GM21723 (cell line): ENCODE measurements at regions not wholly inside any gene's neighbourhood (a gene's known extent, or its start where the extent isn't known, plus 50 kb on each side); places are given as distances from the start of the nearest gene placed in this dataset.

Experiments used
- ATAC-seq: cut with Tn5 transposase; IDR thresholded peaks from one replicate; pipeline ENCODE4 v1.9.1; 2021; ENCODE audit warnings: mild to moderate bottlenecking, moderate library complexity; ENCODE audit not compliant: unreplicated experiment

DNA sequence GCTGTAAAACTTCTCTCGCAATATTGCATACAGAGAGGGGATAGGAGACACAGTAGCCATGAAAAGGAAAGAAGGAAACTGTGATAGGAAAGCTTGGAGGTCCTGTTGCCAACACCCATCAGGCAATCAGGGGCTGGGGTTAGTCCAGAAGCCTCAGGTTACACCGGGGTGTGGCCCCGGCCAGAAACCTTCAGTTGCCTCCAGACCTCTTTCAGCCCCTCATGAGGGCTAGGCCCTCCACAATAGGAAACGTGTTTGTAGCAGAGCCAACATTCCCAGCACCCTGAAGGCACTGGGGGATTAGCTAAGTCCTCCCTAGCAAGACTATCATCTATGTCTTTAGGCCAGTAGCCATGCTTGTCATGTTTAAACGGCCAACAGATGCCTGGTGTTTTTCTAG lies 1048.0 kb upstream of the CNTN5 start:
- ATAC-seq, result no peak

DNA sequence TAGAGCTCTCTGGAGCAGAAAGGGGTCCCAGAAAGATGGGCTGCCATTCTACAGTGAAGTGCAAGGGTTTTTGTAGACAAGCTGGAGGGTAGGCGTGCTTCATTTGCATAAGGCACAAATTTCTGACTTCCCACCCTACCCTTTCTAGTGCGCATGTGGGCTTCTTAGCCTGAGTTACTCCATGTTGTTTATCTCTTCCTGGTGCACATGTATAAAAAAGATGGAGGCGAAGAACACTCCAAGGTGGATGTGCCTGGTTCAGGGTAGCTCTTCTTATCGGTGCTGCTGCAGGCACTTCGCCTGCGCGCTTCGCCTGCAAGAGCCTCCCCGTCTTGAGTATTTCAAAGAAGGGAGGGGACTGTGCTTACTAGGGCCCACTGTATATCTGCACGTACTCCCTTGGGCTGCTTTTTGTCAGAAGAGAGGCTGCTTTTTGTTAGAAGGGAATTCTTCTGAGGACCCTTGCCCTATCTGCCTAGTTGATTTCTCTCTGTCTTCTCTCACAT lies 1047.3 kb upstream of the CNTN5 start:
- no peak for ATAC-seq

DNA sequence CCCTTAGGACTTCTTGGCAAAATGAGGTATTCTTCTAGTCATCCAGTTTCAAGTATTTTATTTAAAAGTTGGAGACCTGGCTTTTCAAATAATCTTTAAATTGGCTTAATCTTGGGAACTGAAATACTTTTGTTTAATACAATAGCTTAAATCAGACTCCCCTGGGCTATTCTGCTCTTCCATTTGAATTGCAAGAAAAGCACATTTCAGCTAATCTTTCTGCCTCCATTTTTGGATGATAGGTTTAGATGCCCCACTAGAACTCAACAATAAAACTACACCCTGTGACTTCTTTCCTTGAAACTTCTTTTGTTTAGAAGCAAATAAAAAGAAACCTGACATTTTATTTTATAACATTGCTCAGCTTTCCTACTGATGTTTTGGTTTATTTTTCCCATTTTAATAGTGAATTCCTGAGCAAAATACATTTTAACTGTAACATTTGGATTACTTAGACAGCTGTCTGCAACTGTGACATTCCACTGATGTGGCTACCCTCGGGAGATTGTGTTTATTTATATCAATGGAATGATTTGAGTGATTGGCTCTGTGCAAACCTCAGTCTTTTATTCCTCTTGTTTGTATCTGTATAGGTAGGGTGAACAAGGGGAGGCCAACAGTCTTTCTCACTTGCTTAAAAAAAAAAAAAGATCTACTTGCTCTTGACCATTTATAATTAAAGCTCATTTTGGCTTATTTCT lies 1045.8 kb upstream of the CNTN5 start:
- ATAC-seq, result no peak

DNA sequence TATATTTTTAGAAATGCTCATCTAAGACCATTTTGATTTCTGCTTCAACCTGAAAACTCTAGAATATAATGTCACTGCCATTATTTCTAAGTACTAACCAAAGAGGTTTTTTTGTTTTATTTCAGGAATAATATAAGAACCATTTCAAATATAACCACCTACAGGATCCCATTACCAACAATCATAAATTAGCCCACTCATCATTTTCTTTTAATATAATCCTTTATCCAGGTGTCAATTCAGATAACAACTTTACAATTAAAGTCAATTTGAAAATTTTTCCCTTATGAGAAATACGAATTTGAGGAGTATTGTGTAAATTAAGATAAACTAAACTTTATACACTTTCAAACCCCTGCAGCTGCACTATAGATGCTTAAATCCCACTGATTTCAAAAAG lies 1043.0 kb upstream of the CNTN5 start:
- ATAC-seq, result no peak

GRCh38 chr11:97979741-97980140 lies 1041.0 kb upstream of the CNTN5 start:
- no peak for ATAC-seq

GRCh38 chr11:97982512-97982911 lies 1038.2 kb upstream of the CNTN5 start:
- no peak for ATAC-seq

DNA sequence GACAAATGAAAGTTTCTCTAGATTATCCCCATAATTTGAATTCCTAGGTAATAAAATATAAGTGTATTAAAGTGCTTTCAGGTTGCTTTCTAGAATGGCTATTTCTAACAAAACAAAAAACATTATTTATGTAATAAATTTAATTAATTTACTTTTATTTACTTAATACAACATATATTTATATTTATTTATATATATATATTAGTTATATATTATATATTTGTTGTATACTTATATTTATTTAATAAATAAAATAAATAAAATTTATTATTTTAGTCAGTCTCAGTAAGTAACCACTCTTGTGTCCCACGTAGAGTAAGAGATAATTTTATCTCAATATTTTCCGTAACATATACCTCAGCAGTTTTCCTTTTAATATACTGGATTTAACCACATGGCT lies 1031.6 kb upstream of the CNTN5 start:
- ATAC-seq, result no peak

DNA sequence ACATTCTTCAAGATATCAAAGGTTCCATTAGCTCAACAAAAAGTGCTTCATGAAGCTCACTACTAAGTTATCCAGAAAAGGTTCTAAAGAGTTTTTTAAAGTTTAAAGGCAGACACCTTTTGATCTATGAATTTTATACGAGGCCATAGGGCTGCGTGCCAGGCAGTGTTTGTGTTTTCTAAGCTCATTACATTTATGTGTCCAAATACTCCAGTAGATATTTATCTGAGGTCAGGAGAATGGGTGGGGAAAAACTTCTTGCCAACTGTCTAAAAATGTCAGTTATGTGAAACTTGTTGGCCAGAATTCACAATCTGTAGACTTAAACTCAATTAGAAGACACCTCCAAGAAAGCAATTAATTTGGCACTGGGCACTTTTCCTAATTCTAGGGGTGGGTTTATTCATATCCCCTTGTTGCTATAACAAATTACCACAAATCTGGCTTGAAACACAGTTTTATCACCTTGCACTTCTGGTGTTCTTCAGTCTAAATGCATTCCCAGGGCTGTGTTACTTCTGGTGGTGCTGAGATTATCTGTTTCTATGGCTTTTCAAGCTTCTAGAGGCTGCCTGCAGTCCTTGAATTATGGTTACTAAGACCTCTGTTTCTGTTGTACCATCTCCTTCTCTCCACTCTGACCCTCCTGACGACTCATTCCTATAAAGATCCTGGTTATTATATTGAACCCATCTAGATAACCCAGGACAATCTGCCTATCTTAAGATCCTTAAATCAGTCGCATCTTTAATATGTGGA lies 1030.4 kb upstream of the CNTN5 start:
- ATAC-seq, result no peak

DNA sequence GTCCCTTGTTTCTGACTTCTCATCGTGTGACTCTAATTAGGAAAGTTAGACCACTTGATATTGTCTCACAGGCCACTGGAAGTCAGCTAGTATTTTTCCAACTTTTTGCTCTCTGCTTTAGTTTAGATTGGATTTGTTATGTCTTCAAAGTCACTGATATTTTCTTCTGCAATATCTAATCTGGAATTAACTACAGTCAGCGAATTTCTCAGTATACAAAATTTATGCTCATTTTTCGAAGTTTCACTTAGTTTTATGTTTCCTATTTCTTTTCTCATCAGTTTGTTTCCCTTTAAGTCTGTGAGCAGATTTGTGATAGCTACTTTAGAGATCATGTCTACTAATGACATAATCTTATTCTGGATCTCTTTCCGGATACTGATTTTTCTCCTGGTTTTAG lies 1027.2 kb upstream of the CNTN5 start:
- no peak for ATAC-seq

DNA sequence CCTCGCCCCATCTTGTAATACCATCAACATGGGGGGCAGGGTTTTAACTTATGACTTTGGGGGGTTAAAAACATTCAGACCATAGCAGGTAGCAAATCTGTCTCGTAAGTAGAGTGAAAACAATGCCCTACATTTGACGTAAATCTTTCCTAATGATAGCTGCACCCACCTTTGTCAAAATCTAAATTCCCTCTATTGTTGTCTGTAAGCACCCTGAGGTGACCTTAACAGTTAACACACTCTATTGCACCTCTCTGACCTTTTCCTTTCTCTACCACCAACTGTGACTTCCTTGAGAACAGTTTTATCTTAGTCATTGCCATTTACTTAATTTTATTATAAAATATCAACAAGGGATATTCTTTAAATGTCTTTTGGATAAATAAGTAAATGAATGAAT lies 1024.9 kb upstream of the CNTN5 start:
- ATAC-seq, result no peak

DNA sequence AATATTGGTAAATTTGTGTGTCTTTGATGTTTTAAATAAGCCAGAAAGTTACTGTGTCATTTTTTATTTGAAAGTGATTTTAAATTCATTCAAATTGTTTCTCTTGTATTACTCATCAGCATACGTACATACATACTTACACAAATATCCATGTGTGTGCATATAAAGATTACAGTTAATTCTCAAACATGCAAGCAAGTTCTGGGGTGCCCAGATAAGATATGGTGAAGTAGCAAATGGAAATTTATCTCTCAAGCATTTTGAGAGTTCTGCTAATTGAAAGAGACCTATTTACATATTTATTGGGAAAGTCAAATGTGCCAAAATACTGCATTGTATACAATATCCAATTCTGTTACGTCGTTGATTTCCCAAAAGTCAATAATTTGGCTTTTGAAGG lies 1024.0 kb upstream of the CNTN5 start:
- no peak for ATAC-seq

DNA sequence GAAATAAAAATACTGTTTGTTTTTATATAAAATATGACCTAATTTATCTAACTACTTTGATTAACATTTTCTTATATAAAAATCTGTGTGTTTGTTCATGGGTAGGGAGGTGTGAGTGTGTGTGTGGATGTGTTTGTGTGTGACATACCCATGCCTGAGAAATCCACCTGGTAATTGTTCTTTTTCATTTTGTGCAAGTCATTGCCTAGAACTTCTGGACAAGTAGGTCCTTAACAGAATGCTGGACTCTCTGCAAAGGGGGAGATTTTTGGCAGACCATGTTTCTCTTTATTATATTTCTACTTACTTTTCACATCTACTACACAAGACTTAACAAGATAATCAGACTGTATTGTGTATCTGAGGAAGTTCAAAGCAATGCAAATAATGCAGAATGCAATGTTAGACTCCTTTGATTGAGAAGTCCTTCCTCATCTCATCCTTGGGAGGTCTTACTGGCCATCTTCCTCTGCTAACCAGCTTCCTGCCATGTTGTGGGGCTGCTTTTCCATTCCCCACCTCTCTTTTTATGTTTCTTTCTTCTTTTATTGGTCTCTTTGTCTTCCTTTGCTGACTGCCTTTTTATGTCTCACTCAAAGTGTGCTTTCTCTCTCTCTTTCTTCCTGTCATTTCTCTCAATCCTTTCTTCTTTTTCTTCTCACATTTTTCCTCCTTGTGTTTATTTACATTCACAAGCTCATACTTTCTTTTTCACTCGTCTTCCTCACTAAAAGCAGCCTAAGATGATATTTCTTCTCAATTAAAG lies 1017.0 kb upstream of the CNTN5 start:
- ATAC-seq, result no peak

DNA sequence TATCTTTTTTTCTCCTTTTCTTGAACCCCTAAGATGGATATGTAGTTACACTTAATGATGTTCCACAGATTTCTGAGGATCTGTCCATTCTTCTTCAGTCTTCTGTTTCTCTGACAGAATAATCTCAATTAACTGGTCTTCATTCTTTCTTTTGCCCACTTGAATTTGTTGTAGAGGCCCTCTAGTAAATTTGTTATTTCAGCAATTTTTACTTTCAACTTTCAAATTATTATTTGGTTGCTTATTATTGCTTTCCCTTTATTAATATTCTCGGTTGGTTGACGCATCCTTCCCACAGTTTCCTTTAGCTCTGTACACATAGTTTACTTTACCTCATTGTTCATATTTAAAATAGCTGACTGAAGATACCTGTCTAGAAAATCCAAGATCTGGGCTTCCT lies 1013.7 kb upstream of the CNTN5 start:
- no peak for ATAC-seq

- ATAC-seq, result no peak
Observed at GRCh38 chr11:98027652-98028051, 993.1 kb upstream of the CNTN5 start.

- no peak for ATAC-seq
Observed at GRCh38 chr11:98029832-98030231, 990.9 kb upstream of the CNTN5 start.

DNA sequence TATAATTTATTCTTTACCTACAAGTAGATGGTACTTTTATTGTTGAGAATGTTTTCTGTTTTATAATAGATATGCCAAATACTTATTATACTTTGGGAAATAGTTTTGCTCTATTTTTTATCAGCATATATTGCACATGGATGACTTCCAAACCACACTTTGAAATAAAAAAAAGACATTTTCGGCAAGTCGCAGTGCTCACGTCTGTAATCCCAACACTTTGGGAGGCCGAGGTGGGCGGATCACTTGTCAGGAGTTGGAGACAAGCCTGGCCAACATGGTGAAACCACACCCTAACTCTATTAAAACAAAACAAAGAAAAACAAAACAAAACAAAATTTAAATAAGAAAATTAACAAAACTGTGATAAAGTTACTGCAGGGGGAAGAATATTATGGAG lies 983.9 kb upstream of the CNTN5 start:
- no peak for ATAC-seq

- ATAC-seq, result no peak
Observed at GRCh38 chr11:98040061-98040808, 980.5 kb upstream of the CNTN5 start.

- ATAC-seq, result no peak
Observed at GRCh38 chr11:98047647-98048046, 973.1 kb upstream of the CNTN5 start.

- ATAC-seq, result no peak
Observed at GRCh38 chr11:98053851-98054250, 966.9 kb upstream of the CNTN5 start.

GRCh38 chr11:98056945-98057344 lies 963.8 kb upstream of the CNTN5 start:
- no peak for ATAC-seq

- ATAC-seq, result no peak
Observed at GRCh38 chr11:98059488-98059887, 961.3 kb upstream of the CNTN5 start.
